ENCODE measurements at regions not wholly inside any gene's neighbourhood (a gene's known extent, or its start where the extent isn't known, plus 50 kb on each side); places are given as distances from the start of the nearest gene placed in this dataset.
"Not testable (repeated sequence)": the region's sequence is repeated elsewhere in the genome, so short reads cannot be mapped to it uniquely, and the experiment has no call there.

DNA sequence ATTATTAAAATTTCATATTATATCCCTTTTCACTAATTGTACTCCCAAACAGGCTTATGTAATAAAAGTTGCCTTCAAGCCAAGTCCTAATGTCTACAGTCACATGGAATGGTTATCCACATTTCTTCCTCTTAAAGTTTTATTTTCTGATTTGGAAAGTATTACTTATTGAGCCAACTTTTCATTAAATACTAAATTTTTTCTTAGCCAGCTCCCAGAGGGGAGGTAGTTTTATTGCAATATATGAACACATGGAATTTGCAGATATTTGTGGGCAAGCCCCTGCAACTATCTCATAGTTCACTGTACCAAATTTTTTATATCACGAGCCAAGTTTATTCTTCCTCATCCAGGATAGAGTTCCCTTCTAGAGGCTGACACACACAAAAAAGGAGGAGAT is 332.8 kb upstream of the PTGER4 start:
- no peak for DNase-seq

DNA sequence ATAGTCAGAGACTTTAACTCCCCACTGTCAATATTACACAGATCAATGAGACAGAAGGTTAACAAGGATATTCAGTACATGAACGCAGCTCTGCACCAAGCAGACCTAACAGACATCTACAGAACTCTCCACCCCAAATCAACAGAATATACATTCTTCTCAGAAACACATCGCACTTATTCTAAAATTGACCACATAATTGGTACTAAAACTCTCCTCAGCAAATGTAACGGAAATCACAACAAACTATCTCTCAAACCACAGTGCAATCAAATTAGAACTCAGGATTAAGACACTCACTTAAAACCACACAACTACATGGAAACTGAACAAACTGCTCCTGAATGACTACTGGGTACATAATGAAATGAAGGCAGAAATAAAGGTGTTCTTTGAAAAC is 341.3 kb upstream of the PTGER4 start:
- DNase-seq = not testable (repeated sequence)

DNA sequence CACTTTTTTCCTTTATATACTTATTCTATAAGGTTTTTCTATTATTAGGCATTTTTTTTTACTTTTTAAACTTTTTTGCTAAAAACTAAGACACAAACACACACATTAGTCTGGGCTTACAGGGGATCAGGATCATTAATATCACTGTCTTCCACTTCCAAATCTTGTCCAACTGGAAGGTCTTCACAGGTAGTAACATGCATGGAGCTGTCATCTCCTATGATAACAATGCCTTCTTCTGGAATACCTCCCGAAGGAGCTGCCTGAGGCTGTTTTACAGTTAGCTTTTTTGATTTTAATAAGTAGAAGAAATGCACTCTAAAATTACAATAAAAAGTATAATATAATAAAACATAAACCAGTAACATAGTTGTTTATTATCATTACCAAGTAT is 345.5 kb upstream of the PTGER4 start:
- DNase-seq = no peak

DNA sequence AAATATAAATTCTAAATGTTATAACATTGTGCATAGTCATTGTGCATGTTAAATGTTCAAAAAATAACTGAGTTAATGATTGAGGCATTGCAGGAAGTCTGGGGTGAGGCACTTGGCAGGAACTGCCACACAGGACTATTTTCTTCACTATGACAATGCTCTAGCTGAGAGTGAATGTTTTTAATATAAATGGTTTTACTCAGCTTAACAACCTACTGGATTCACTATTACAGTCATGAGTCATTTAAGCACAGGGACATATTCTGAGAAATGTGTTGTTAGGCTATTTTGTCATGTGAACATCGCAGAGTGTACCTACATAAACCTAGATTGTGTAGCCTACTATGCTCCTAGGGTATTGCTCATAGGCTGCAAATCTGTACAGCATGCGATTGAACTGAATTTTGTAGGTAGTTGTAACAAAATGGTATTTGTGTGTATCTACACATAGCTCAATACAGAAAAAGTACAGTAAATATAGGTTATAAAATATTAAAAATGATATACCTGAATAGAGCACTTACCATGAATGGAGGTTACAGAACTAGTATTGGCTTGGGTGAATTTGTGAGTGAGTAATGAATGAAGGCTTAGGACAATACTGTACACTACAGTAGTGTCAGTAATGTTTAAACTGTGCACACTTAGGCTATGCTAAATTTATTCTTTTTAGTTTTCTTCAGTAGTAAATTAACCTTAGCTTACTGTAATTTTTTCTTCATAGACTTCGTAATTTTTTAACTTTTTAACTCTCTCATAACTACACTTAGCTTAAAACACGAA is 346.1 kb upstream of the PTGER4 start:
- no peak for DNase-seq

DNA sequence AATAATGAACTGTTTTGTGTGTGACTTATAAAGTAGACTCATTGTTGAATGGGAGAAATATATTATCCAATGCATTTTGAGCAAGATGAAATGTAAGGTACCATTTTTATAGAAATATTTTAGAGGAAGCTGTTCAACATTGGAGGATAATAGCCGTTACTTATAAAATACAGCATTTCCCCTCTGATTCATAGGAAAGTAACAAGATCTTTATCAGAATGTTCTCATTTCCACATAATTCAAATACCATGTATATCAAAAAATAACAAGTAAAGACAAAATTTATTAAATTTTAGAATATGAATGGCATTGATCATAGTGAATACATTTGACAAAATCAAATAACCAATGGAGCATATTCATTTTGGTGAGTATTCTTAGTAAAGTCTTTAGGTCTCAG is 346.7 kb upstream of the PTGER4 start:
- DNase-seq = no peak

DNA sequence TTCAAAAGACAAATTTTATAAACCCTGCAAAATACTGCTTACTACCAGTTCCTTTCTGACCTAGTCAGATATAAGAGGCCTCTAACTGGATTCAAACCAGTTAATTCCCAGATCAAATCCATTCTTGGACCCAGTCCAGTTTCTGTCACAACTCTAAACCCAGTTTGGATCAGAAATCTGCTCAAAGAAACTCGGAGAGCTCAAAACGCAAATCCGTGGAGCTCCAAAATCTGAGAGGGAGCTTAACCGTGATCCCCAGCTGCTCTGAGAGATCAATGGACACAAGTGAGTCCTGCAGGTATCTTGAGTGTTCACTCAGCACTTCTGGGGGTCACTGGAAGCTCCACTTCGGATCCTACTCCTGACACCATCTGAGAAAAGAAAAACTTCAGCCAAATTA is 348.1 kb upstream of the PTGER4 start:
- DNase-seq = no peak

DNA sequence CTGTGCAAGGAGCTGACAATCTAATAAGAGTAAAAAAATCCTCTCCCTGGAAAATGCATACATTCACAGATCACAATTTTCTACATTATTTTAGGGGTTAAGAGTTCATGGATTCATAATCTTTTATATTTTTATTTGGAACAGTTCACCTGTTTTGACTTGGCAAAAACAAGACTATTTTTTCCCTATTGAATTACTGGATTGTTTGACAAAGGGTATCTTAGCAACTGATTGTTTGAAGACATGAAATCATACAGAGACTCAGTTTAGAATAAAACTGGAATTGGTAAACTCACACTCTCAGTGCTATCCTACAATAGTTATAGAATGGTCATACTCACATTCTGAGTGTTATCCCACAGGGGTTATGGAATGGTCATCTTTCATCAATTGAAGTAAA is 358.2 kb upstream of the PTGER4 start:
- DNase-seq = no peak

DNA sequence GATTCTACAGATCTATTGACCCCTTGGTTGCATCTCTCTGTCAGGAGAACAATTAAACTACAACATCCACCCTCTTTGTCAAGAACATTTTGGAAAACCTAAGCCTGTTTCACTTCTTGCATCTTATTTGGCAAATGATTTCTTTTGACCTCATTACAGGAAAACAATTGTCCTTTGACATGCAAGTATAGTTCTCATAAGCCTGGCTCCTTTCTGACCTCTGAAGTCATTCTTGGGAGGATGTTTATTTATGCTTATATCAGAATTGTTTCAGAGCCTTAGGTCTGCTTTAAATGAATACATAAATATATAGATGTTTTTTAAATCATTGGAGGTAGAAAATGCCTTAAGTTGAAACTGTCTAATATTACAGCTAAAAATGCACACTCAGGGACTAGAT is 361.3 kb upstream of the PTGER4 start:
- no peak for DNase-seq

DNA sequence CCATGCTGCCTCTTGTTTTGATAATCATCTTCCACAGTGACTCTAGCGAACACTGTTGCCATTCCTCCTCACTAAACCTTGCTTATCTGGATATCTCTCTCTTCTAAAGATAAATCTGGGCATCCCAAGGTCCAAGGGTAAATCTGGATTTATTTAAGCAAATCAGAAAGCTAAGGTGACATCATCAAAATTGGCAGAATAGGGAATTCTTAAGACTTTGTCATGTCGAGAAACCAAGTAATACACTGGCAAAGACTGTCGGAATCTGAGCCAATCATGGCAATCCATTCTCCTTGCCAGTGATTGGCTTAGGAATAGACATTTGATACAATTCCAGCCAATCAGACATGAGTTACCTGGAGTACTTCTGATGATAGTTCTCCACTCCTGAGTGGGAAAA is 362.7 kb upstream of the PTGER4 start:
- DNase-seq = no peak

DNA sequence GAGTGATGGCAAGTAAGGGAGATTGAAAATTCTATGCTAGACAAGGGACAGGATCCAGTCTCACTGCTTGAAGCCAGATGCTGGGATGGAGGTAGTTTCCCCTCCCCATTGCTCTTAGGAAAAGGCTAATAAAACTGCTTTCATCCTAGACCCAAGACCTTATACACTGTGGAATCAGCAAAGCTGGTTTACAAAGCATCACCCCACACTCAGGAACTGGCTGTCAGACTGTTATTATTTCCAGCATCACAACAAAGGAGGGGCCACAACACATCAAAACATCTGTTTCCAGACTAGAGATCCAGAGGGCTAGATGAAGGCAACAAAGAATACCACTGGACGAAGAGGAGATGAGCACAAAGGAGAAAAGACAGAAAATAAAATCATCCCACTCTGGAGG is 364.6 kb upstream of the PTGER4 start:
- no peak for DNase-seq

DNA sequence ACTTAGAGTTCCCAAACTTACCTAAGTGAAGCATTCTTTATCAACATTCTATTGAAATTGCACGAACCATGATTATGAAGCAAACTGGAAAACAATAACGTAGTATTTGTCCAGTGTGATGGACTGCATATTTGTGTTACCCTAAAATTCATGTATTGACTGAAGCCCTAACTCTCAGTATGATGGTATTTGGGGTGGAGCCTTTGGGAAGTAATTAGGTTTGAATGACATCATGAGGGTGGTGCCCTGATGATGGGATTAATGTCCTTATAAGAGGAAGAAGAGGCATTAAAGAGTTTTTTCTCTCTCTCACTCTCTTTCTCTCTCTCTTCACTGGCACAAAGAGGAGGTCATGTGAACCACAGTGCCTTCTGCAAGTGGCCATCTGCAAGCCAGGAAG is 365.4 kb upstream of the PTGER4 start:
- DNase-seq = no peak

DNA sequence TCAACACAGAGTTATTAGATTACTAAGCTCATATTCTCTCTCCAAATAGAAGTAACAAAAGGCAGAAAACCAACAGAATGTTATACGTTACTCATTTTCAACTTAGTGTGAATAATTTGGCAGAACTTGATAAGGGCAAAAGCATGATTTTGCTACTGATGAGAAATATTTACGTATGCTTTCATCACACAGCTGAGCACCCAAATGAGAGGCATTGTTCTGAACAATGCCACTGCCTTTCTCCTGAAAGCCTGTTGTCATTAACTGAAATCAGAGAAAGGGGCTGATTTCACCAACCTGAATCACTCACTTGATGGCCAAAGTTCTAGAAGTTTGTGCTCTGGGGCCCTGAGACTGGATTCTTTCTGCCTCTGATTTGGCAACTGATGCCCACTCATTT is 367.5 kb upstream of the PTGER4 start:
- no peak for DNase-seq

DNA sequence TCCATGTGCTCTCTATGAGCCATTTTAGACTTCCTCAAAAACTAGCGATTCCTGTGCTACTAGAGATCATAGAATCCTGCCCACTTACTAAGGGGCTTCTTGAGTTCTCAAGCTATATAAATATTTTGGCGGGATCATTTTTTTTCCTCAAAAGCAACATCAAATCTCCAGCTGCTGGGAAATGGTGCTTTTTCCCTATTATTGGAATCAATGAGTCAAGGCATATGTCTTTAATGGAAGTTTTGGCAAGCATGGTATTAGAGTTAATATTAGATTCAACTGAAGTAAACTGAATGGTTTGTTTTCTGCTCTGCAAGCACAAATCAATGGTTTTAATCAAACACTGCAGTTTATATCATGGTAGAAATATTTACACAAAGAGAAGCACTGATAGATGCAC is 369.9 kb upstream of the PTGER4 start:
- DNase-seq = no peak

DNA sequence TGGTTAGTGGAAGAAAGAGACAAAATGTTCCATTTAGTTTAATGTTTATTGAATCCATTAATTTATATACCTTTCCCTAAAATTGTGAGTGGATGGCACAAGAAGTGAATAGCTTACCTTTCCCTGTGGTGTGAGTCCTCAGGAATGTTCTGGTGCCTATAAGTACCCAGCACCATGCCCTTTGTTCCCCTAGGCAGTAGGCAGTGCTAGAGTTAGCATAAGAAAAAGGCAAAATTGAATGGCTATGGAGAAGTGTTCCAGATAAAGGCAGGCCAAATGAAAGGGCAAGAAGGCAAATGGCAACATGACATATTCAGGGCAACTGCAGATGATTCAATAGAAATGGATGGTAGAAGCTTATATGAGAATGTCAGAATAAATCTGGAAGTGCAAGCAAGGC is 370.8 kb upstream of the PTGER4 start:
- DNase-seq = no peak

DNA sequence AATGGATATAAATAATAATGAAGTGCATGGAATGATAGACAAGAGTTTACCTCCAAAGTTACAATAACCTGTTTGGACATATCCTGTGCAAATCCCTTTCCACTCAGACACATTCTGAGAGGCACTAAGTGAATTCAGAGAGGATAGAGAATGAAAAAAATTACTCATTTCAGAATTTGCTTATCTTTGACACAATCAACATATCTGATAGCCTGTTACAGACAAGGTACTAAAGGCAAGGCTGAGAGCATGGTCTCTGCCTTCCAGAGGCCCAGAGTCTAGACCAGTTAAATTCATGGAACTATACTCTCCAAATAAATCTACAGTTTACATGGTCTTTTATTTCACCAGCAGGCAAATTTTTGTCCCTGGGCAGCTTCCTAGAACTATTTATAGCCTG is 371.8 kb upstream of the PTGER4 start:
- no peak for DNase-seq

DNA sequence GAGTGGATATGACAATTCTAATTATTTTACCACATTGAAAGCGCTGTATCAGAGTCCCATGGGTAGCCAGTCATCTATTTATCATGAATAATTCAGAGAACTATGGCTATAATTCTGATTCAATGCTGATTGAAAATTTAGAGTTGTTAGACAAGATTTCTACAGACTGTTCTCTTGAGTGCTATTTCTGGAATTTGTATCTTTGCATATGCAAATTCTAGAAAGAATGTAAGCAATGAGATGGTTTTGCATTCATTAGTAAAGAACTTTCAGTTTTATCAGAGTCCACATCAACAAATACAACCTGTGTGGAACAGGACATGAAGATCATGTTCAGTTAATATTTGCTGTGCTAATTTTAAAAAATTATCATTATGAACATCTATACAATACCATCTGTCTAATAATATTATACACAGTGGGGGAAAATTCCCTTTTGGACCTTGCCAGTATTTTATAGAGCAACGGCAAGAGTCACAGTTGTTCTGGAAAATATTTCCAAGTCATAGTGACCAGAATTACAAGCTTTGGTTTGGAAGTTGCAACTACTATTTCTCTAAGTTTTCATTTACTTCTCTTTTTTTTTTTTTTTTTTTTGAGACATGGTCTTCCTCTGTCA is 372.7 kb upstream of the PTGER4 start:
- DNase-seq = no peak

DNA sequence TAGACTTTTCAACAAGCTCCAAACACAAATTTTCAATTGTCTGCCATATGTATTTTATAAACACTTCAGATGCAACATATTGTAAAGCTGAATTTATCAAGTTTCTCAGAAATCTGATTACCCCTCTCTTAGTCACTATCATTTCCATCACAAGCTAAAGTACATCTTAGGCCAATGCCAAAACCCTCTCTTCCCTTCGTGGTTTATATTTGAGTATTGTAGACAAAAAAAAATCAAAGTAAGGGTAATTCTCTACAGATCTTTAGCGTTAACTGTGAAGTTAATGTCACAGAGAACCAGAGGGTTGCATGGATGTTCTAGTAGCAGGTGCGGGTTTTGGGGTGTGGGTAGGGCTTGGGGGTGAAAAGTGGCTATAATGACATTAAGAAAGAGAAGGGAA is 387.7 kb upstream of the PTGER4 start:
- DNase-seq = no peak

DNA sequence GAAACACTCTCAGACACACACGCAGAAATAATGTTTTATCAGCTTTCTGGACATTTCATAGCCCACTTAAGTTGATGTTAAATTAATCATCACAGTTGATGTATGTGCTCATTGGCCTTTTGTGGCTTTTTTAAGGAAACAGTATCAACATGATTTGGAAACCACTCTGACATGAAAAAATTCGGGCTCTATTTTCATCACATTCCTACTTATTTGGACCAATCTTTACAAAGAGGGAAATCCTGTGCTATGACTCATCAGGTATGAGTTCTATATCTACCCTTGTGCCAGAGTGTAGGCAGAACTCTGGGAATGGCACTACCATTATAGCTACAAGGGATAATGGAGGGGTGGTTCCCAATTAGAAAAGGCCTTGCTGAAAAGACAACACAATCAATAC is 388.4 kb upstream of the PTGER4 start:
- no peak for DNase-seq

DNA sequence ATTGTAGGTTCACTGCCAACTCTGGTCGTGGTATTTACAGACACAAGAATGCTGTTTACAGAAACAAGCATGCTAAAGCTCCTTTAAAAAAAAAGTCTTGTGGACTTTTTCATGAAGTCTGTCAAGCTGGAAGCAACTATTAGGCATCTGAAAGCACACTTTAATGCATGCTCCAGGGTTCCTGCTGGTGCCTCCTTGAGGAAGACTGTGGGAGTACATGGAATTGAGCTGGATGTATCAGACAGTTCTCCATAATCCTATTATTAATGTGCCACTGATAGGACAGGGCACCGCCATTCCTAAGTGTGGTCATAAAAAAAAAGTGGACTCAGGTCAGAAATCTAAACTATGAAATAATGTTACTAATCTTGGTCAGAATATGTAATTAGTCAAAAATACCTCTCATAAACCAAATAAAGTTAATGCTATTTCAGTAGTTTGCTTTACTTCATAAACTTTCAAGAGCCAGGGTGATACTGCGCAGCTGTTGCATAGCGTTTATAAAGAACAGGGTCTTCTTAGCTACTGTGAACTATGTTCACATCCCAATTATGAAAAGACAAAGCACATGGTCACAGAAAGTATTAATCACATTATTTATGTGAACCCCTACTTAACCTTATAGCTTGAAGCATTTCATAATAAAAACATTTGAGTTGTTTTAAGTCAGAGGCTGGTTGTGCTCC is 390.8 kb upstream of the PTGER4 start:
- DNase-seq = no peak

DNA sequence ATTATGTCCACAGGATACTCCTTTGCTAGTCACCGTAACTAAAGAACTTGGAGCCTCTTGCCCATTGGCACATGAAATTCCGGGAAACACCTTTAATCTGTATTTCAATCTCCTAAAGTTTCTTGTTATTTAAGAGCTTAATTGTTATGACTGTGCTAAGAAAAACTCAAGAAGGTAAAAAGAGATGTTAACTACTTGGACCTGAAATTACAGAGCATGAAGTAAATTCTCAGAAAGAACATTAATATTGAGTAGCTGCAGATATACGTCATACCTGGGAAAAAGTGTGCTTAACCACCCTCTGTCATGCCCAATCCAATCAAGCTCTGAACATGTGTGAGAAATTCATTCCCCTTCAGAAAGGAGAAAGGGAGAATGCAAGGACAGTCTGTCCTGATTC is 394.9 kb upstream of the PTGER4 start:
- no peak for DNase-seq

DNA sequence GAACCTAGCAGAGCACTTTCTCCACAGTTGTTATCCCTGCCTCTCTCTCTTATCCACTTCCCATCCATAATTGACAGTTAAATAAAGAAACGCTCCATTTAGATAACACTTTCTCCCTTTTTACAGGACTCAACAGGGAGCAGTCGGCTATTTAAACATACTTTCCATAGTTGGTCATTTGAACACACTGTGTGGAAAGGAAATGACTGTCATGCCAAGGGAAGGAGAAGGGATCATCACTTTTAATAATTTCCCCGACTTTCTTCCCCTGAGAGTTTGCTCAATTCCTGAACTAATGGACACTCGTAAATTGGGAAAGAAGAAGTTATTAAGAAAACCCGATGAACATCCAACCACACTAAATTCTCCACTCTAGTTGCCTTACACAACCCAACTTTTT is 400.8 kb upstream of the PTGER4 start:
- DNase-seq = no peak

DNA sequence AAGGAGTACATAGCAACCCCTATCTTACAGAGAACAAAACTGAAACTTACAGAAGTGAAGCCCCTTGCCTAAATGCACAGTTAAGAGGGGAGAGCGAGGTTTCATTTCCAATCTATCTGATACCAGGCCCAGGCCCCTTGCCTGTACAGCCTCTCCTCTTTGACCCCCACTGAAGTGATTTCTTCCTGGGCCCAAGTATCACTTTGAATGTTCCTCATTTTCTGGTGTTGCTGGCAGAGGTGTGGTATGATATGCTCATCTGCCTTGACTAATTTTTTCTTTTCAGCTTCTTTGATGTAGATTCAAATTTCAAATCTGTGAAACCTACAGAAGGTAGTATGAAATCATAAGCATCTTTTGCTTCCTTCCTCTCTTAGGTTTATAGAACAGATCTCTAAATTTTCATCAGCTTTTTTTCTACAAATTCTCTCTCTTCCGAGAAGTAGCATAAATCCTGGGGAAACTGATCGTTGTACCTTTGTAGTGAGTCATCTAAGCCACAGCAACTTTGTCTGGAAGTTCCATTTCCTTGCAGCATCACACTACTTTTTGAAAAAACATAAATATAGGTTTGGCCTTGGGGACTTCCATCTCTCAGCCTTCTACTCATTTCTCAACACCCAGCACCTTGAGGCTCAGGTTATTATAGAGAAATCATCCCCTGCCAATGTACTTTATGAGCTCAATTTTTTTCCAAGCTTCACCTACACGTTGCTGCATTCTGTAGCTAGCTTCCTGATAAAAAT is 402.4 kb upstream of the PTGER4 start:
- DNase-seq = no peak

DNA sequence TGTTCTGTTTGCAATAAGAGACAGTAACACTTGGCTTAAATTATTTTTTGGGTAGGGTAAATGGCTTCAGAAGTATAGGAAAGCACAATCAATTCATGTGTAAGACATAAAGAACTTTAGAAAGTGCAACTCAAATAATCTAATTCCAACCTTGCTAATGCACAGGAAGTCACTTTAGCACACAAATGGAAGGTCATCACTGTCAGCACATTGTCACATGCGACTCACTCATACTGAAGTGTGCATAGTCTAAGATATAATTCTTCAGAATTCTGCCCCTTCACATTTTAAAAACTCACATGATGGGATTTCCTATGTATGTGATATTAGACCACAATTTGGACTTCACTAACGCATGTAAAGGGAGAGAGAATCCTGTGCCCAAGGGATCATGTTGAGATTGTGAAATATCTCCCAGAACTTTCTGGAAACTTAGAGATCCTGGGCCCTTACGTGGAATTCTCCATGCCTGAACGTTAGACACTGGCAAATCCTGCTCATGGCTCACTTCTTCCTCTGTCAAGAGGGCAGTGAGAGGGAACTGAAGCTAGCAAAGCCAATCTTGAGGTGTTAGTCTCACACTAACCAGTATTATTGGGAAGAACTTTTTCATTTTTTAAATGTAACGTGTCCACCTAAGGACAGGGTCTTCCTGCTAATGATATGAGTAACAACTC is 403.2 kb upstream of the PTGER4 start:
- DNase-seq = no peak
